Neural progenitor cell (in vitro differentiated cells): ENCODE measurements at regions not wholly inside any gene's neighbourhood (a gene's known extent, or its start where the extent isn't known, plus 50 kb on each side); places are given as distances from the start of the nearest gene placed in this dataset.

ENCODE experiments used
- EZH2 ChIP-seq: fragments of 200-600 bp; sonication (generic); IDR thresholded peaks from 2 replicates; pipeline ENCODE4 v1.6.1; 2017; ENCODE audit warnings: antibody characterized with exemption, mild to moderate bottlenecking, moderate library complexity
- TF ChIP-seq, protein P1 (sequence below): fragments of 200-600 bp; sonication (generic); IDR thresholded peaks from 2 replicates; pipeline ENCODE4 v1.5.1; 2017; ENCODE audit warnings: antibody characterized with exemption, mild to moderate bottlenecking

DNA sequence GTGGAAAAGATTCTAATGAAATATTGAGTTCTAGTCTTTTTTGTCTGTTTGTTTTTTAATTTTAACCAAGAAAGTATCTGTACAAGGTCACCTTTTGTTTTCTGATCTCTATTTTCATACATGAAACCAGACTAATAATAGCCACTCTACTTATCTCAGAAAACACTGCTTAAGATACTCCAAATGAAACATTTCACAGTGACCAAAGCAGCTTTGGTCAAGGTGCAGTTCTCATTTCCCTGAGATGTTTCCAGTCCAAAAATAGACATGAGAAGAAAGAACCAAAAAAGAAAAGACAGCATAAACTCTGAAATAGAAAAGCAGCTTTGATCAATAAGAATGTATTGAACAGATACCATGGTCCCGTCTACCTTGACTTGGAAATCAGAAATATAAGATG is 782.8 kb downstream of the RAB28 start:
- TF ChIP-seq, protein P1, sequence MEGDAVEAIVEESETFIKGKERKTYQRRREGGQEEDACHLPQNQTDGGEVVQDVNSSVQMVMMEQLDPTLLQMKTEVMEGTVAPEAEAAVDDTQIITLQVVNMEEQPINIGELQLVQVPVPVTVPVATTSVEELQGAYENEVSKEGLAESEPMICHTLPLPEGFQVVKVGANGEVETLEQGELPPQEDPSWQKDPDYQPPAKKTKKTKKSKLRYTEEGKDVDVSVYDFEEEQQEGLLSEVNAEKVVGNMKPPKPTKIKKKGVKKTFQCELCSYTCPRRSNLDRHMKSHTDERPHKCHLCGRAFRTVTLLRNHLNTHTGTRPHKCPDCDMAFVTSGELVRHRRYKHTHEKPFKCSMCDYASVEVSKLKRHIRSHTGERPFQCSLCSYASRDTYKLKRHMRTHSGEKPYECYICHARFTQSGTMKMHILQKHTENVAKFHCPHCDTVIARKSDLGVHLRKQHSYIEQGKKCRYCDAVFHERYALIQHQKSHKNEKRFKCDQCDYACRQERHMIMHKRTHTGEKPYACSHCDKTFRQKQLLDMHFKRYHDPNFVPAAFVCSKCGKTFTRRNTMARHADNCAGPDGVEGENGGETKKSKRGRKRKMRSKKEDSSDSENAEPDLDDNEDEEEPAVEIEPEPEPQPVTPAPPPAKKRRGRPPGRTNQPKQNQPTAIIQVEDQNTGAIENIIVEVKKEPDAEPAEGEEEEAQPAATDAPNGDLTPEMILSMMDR = no peak
- no peak for TF ChIP-seq EZH2
